ENCODE measurements at regions not wholly inside any gene's neighbourhood (a gene's known extent, or its start where the extent isn't known, plus 50 kb on each side); places are given as distances from the start of the nearest gene placed in this dataset.

DNA sequence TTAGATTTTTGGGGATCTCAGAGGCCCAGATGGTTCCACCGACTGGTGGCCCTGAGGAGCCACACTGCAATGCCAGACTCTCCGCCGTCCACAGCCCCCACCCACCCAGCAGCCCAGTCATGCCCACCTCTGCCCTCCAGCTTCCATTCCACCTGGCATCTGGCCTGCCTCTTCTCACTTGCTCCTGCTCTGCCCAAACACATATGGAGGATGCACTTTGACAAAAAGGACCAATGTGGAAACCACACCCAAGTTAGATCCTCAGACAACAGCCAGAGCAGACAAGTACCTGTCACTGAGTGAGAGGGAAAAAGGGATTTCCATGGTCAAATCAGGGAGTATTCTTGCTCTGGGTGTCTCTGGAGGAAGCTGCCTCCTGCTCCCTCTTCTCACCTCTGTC lies 120.6 kb upstream of the NXT1 start:
- TF ChIP-seq, protein P1, sequence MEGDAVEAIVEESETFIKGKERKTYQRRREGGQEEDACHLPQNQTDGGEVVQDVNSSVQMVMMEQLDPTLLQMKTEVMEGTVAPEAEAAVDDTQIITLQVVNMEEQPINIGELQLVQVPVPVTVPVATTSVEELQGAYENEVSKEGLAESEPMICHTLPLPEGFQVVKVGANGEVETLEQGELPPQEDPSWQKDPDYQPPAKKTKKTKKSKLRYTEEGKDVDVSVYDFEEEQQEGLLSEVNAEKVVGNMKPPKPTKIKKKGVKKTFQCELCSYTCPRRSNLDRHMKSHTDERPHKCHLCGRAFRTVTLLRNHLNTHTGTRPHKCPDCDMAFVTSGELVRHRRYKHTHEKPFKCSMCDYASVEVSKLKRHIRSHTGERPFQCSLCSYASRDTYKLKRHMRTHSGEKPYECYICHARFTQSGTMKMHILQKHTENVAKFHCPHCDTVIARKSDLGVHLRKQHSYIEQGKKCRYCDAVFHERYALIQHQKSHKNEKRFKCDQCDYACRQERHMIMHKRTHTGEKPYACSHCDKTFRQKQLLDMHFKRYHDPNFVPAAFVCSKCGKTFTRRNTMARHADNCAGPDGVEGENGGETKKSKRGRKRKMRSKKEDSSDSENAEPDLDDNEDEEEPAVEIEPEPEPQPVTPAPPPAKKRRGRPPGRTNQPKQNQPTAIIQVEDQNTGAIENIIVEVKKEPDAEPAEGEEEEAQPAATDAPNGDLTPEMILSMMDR (conservative IDR thresholded peaks at IDR 0.05): no peak
- Mint-ChIP-seq H3K4me1 (ENCODE audit: unreplicated experiment) (peaks cover 9% of the 10 kb centered on the region), H3K9me3 (no peaks in the 10 kb centered on the region), H3K27me3 (peaks cover 2% of the 10 kb centered on the region), H3K27ac (no peak overlapping the region), H3K36me3 (no peaks in the 10 kb centered on the region), H3K4me3 (no peak overlapping the region)
- no peak for DNase-seq (ENCODE audit: extremely low spot score, unreplicated experiment)

GRCh38 chr20:23228912-23229311 lies 121.7 kb upstream of the NXT1 start:
- no peak overlapping the region for H3K27ac Mint-ChIP-seq
- no peak for DNase-seq (ENCODE audit: extremely low spot score, unreplicated experiment)
- no peaks in the 10 kb centered on the region for H3K36me3 Mint-ChIP-seq
- peaks cover 2% of the 10 kb centered on the region for H3K27me3 Mint-ChIP-seq
- TF ChIP-seq, protein P1 (conservative IDR thresholded peaks at IDR 0.05): no peak
- no peak overlapping the region for H3K4me3 Mint-ChIP-seq
- peaks cover 9% of the 10 kb centered on the region for H3K4me1 Mint-ChIP-seq (ENCODE audit: unreplicated experiment)
- H3K9me3 Mint-ChIP-seq: no peaks in the 10 kb centered on the region

DNA sequence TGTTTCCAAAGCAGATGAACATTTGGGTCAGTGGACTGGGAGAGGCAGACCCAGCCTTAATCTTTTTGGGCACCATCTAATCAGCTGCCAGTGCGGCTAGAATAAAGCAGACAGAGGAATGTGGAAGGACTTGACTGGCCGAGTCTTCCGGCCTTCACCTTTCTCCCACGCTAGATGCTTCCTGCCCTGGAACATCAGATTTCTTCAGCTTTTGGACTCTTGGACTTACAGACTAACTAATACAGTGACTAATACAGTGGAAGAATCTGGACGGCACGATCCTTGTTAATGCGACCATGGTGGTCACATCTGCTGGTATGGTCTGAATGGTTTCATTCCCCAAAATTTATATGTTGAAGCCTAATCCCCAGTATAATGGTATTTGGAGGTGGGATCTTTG lies 122.6 kb upstream of the NXT1 start:
- Mint-ChIP-seq H3K27me3 (peaks cover 2% of the 10 kb centered on the region), H3K9me3 (no peaks in the 10 kb centered on the region), H3K36me3 (no peaks in the 10 kb centered on the region), H3K4me3 (no peak overlapping the region), H3K27ac (no peak overlapping the region), H3K4me1 (ENCODE audit: unreplicated experiment) (peaks cover 9% of the 10 kb centered on the region)
- no peak for DNase-seq (ENCODE audit: extremely low spot score, unreplicated experiment)
- TF ChIP-seq, protein P1 (conservative IDR thresholded peaks at IDR 0.05): no peak

DNA sequence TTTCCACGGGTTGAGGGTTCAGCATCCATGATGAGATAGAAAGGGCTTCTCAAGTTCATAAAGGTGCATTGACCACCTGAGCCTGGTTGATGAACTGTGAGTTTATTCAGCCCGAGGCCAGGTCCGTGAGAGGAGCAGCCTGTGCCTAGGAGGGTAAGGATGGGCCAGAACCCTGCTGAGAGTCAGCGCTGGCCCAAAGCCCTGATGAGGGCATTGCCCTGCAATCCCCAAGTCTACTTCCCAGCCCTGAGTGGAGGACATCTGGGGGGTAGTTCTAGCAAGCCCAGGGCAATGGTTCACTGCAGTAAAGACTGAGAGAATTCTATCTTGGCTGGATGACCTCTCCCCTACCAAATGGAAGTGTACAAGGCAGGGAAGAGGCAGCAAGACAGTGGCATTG lies 123.3 kb upstream of the NXT1 start:
- Mint-ChIP-seq H3K9me3 (peaks cover under 1% of the 10 kb centered on the region), H3K4me1 (ENCODE audit: unreplicated experiment) (peaks cover 4% of the 10 kb centered on the region), H3K27me3 (peaks cover 2% of the 10 kb centered on the region), H3K27ac (no peak overlapping the region), H3K4me3 (no peak overlapping the region), H3K36me3 (no peaks in the 10 kb centered on the region)
- no peak for DNase-seq (ENCODE audit: extremely low spot score, unreplicated experiment)
- TF ChIP-seq, protein P1 (conservative IDR thresholded peaks at IDR 0.05): no peak

- H3K27ac Mint-ChIP-seq: no peak overlapping the region
- TF ChIP-seq, protein P1 (conservative IDR thresholded peaks at IDR 0.05): no peak
- no peak overlapping the region for H3K4me3 Mint-ChIP-seq
- DNase-seq (ENCODE audit: extremely low spot score, unreplicated experiment): no peak
- H3K9me3 Mint-ChIP-seq: peaks cover 6% of the 10 kb centered on the region
- H3K4me1 Mint-ChIP-seq (ENCODE audit: unreplicated experiment): peaks cover 4% of the 10 kb centered on the region
- H3K27me3 Mint-ChIP-seq: peaks cover 2% of the 10 kb centered on the region
- H3K36me3 Mint-ChIP-seq: no peaks in the 10 kb centered on the region
These were observed 123.9 kb upstream of the NXT1 start for GRCh38 chr20:23226612-23227265.
